Rectal smooth muscle tissue (tissue), 1 donor: ENCODE measurements at regions not wholly inside any gene's neighbourhood (a gene's known extent, or its start where the extent isn't known, plus 50 kb on each side); places are given as distances from the start of the nearest gene placed in this dataset.
"Not testable (repeated sequence)": the region's sequence is repeated elsewhere in the genome, so short reads cannot be mapped to it uniquely, and the experiment has no call there.

ENCODE experiments used
- H3K27ac ChIP-seq: one replicate; pipeline ENCODE4 v1.7.0; 2013; ENCODE audit warnings: low read depth, low read length, inconsistent platforms
- H3K27me3 ChIP-seq: one replicate; pipeline ENCODE4 v1.7.0; 2013; ENCODE audit warnings: low read length; ENCODE audit not compliant: control insufficient read depth, insufficient read depth
- H3K36me3 ChIP-seq: one replicate; pipeline ENCODE4 v1.7.0; 2013; ENCODE audit warnings: low read length; ENCODE audit not compliant: control insufficient read depth, insufficient read depth
- H3K4me1 ChIP-seq: one replicate; pipeline ENCODE4 v1.7.0; 2013; ENCODE audit warnings: low read length; ENCODE audit not compliant: control insufficient read depth, insufficient read depth
- H3K4me3 ChIP-seq: one replicate; pipeline ENCODE4 v1.7.0; 2013; ENCODE audit warnings: low read length
- H3K9ac ChIP-seq: one replicate; pipeline ENCODE4 v1.7.0; 2013; ENCODE audit warnings: low read length

DNA sequence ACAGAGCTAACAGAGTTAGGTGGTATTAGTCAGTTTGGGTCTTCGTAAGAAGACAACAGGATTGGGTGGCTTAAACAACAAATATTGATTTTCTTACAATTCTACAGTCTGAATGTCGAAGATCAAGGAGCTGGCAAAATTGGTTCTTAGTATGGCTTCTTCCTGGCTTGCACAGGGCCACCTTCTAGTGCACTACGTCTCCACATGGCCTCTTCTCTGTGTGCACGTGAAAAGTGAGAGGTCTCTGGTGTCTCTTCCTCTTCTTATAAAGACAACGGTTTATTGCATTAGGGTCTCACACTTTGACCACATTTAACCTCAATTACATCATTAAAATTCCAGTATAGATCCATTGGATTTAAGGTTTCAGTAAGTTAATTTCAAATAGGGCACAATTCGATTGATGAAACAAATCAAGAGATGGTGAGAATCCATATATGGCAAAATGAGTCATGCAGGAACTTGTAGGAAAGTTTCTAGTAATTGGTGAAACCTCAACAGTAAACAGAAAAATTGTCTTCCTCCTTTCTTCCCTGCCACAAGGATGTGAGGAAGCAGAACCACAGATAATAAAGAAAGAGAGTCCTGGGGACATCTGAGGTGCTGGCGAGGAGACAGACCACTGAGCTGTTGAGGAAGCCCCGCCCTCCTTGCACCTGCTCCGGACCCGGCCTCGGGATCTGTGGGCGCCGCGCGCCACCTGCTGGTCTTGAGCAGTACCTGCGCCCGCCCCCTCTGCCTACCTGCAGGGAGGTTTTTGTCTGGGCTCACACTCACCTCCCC, 846.7 kb downstream of the TMEM121 start:
- Histone ChIP-seq H3K27ac (no peak overlapping the region), H3K4me3 (no peak overlapping the region), H3K4me1 (no peaks in the 10 kb centered on the region), H3K27me3 (no peaks in the 10 kb centered on the region), H3K36me3 (no peaks in the 10 kb centered on the region), H3K9ac (no peak overlapping the region)

DNA sequence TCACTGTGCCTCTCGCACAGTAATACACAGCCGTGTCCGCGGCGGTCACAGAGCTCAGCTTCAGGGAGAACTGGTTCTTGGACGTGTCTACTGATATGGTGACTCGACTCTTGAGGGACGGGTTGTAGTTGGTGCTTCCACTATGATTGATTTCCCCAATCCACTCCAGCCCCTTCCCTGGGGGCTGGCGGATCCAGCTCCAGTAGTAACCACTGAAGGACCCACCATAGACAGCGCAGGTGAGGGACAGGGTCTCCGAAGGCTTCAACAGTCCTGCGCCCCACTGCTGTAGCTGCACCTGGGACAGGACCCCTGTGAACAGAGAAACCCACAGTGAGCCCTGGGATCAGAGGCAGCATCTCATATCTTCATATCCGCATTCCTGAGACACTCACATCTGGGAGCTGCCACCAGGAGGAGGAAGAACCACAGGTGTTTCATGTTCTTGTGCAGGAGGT, 847.3 kb downstream of the TMEM121 start:
- not testable (repeated sequence) for H3K4me3 ChIP-seq, H3K36me3 ChIP-seq, H3K9ac ChIP-seq, H3K27me3 ChIP-seq, H3K4me1 ChIP-seq, H3K27ac ChIP-seq

DNA sequence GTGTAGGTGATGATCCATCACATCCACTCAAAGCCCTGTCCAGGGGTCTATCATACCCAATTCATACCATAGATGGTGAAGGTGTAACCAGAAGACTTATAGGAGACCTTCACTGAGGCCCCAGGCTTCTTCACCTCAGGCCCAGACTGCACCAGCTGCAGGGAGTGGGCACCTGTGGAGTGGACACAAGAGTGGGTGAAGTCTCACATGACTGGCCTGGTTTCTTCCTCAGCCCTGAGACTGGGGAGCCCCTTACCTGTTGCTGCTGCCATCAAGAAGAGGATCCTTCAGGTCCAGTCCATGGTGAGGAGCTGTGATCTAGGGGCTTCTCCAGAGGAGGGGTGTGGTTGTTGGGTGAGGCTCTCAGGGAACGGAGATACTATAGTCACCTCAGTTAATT, 851.0 kb downstream of the TMEM121 start:
- Histone ChIP-seq H3K27me3 (no peaks in the 10 kb centered on the region), H3K4me3 (no peak overlapping the region), H3K27ac (no peak overlapping the region)

DNA sequence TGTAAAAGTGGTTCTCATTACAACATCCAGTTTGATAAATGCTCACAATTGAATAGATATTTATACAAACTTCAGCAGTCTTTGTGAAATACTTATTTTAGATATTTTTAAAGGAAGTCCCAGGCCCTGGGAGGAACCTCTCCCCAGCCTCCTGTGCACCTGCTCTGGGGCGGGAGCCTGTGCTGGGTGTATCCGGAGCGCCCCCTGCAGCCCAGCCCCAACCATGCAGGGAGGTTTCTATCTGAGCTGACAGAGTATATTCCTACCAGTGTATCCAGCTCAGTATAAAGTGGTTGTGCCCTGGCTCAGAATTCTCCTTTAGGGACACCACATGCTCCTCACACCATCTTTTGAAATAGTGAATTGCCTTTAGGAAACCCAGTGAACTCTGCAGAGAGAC, 851.8 kb downstream of the TMEM121 start:
- no peak overlapping the region for H3K27ac ChIP-seq
- no peak overlapping the region for H3K4me3 ChIP-seq
- H3K9ac ChIP-seq: no peak overlapping the region
- H3K36me3 ChIP-seq: no peaks in the 10 kb centered on the region
- H3K27me3 ChIP-seq: no peaks in the 10 kb centered on the region
- no peaks in the 10 kb centered on the region for H3K4me1 ChIP-seq

More for the DNA sequence above, 851.0 kb downstream of the TMEM121 start:
- H3K36me3 ChIP-seq: no peaks in the 10 kb centered on the region
- H3K9ac ChIP-seq: no peak overlapping the region
- no peaks in the 10 kb centered on the region for H3K4me1 ChIP-seq

DNA sequence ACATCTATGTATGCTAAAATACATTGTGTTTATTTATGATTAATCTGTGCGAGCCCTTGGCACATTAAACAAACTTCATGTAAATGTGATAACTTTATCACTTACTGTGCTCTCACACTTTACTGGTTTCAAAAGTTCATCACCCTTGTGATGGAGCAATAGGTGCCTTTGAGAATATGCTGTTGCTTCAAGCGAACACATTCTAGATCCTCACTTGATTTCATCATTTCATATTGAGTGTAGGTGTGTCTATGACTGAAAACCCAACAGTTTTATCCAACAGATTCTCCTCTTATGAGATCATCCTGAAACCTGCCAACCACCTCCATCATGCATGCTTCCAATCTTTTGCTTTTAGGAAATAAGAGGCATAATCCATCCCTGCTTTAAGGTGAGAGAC, 854.4 kb downstream of the TMEM121 start:
- no peaks in the 10 kb centered on the region for H3K4me1 ChIP-seq
- no peak overlapping the region for H3K9ac ChIP-seq
- H3K27me3 ChIP-seq: no peaks in the 10 kb centered on the region
- no peak overlapping the region for H3K4me3 ChIP-seq
- no peak overlapping the region for H3K27ac ChIP-seq
- H3K36me3 ChIP-seq: no peaks in the 10 kb centered on the region

- H3K4me1 ChIP-seq, H3K27me3 ChIP-seq, H3K4me3 ChIP-seq, H3K27ac ChIP-seq, H3K36me3 ChIP-seq, H3K9ac ChIP-seq: not testable (repeated sequence)
These were observed 862.8 kb downstream of the TMEM121 start for GRCh38 chr14:106389186-106389585.

- no peaks in the 10 kb centered on the region for H3K4me1 ChIP-seq
- no peaks in the 10 kb centered on the region for H3K36me3 ChIP-seq
- no peak overlapping the region for H3K27ac ChIP-seq
- peaks cover 6% of the 10 kb centered on the region for H3K27me3 ChIP-seq
- H3K4me3 ChIP-seq: no peak overlapping the region
- H3K9ac ChIP-seq: no peak overlapping the region
These were observed 864.0 kb downstream of the TMEM121 start for GRCh38 chr14:106390401-106390800.

- Histone ChIP-seq H3K36me3 (no peaks in the 10 kb centered on the region), H3K27ac (no peak overlapping the region), H3K9ac (no peak overlapping the region), H3K27me3 (peaks cover 6% of the 10 kb centered on the region), H3K4me3 (no peak overlapping the region), H3K4me1 (no peaks in the 10 kb centered on the region)
These were observed 864.6 kb downstream of the TMEM121 start for GRCh38 chr14:106390947-106391346.

- H3K36me3 ChIP-seq: no peaks in the 10 kb centered on the region
These were observed 867.4 kb downstream of the TMEM121 start for GRCh38 chr14:106393742-106394141.

DNA sequence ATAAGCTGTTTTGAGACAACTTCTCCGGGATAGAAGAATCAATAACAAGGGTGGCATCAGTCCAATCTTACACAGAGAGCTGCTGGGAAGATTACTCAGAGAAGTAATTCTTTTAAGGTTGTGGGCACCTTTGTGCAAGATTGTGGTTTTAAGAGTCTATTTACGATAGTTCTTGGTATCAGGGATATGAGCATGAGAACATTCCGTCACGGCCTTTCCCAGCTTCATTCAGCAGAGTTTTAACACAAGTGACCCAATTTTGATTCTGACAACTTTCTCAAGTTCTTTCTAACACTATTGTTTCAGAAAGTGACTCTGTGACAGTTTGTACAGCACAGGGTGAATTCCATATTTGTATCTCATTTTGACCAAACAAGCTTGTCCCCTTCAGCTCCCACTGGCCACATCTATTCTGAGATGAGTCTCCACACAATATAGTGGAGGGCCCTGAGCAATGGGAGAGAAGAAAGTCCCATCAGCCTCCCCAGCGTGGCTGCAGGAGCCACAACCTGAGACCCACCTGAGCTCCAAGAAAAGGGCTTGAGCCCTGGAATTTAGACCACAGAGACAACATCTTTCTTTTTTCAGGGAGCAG, 869.2 kb downstream of the TMEM121 start:
- Histone ChIP-seq H3K9ac (no peak overlapping the region), H3K4me1 (no peaks in the 10 kb centered on the region), H3K4me3 (no peak overlapping the region), H3K27ac (no peak overlapping the region), H3K27me3 (peaks cover 5% of the 10 kb centered on the region), H3K36me3 (no peaks in the 10 kb centered on the region)

More at GRCh38 chr14:106393742-106394141, 867.4 kb downstream of the TMEM121 start:
- Histone ChIP-seq H3K27me3 (peaks cover 6% of the 10 kb centered on the region), H3K27ac (no peak overlapping the region), H3K9ac (no peak overlapping the region), H3K4me1 (no peaks in the 10 kb centered on the region), H3K4me3 (no peak overlapping the region)

DNA sequence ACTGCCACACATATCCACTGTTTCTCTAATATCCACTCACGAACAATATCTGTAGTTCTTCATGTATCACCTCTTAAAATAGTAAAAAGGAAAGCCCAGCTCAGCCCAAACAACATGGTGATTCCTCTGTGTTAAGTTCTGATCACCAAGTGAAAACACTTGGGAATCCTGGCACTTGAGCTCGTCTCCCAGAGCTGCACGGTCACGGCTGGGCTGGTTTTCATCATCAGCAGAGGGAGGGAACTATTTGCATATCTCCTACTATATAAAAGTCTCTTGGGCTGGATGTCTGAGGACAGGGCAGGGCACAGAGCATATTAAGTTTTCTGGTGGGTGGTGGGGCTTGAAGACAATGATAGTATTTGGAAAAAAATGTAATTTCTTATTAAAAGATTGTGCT, 870.6 kb downstream of the TMEM121 start:
- Histone ChIP-seq H3K9ac (no peak overlapping the region), H3K4me1 (no peaks in the 10 kb centered on the region), H3K27ac (no peak overlapping the region), H3K36me3 (no peaks in the 10 kb centered on the region), H3K27me3 (no peaks in the 10 kb centered on the region), H3K4me3 (no peak overlapping the region)

DNA sequence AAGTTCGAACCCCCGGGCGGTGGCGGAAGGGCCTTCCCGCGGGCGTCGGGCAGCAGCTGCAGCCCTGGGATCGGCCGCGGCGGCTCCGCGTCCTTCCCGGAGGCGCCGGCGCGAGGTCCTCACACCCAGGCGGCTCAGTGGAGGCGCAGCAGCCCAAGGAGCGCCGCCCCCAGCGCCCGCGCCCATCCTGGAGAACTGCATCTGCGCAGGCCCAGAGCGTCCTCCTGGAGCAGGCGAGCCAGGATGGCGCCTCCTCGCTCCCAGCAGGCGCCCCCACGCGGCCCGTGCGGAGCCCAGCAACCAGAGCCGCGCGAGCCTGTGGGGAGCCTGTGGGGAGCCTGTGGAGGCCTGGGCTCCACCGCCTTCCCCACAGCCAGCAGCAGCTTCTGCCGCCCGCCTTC, 872.5 kb downstream of the TMEM121 start:
- not testable (repeated sequence) for H3K4me1 ChIP-seq, H3K9ac ChIP-seq, H3K36me3 ChIP-seq, H3K27ac ChIP-seq, H3K4me3 ChIP-seq, H3K27me3 ChIP-seq

DNA sequence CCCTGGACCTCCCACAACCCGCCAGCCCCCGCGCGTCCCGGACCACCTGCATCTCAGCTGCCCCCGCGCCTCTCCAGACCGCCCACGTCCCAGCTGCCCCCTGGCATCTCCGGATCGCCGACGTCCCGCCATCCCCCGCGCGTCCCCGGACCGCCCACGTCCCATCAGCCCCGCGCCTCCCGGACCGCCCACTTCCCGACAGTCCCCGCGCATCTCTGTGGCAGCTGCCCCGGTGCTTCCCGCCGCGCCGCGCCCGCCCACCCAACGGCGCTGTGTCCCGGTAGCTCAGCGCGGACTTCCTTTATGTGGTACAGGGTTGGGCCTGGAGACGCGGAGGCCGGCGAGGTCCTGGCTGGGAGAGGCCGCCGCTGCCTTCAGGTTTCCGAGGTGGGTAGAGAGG, 874.9 kb downstream of the TMEM121 start:
- H3K9ac ChIP-seq, H3K4me1 ChIP-seq, H3K27ac ChIP-seq, H3K4me3 ChIP-seq, H3K27me3 ChIP-seq, H3K36me3 ChIP-seq: not testable (repeated sequence)
